ENCODE measurements at regions not wholly inside any gene's neighbourhood (a gene's known extent, or its start where the extent isn't known, plus 50 kb on each side); places are given as distances from the start of the nearest gene placed in this dataset.

GRCh38 chr14:26395726-26396125 lies 202.1 kb downstream of the NOVA1 start:
- no peak for DNase-seq (ENCODE audit: low read depth)
- H3K4me3 ChIP-seq (ENCODE audit: low read length): no peak overlapping the region
- TF ChIP-seq CTCF (IDR thresholded peaks at IDR 0.05; ENCODE audit: insufficient read depth, low read depth, low read length, missing control alignments): no peak

GRCh38 chr14:26394150-26394810 lies 203.6 kb downstream of the NOVA1 start:
- TF ChIP-seq CTCF (IDR thresholded peaks at IDR 0.05; ENCODE audit: insufficient read depth, low read depth, low read length, missing control alignments): peak; percentile 45
- DNase-seq (ENCODE audit: low read depth): peak; percentile 65
- no peak overlapping the region for H3K4me3 ChIP-seq (ENCODE audit: low read length)

GRCh38 chr14:26392498-26392897 lies 205.3 kb downstream of the NOVA1 start:
- no peak overlapping the region for H3K4me3 ChIP-seq (ENCODE audit: low read length)
- DNase-seq (ENCODE audit: low read depth): no peak
- no peak for TF ChIP-seq CTCF (IDR thresholded peaks at IDR 0.05; ENCODE audit: insufficient read depth, low read depth, low read length, missing control alignments)

GRCh38 chr14:26389646-26390508 lies 208.0 kb downstream of the NOVA1 start:
- no peak for TF ChIP-seq CTCF (IDR thresholded peaks at IDR 0.05; ENCODE audit: insufficient read depth, low read depth, low read length, missing control alignments)
- no peak overlapping the region for H3K4me3 ChIP-seq (ENCODE audit: low read length)
- DNase-seq (ENCODE audit: low read depth): peak; percentile 46

GRCh38 chr14:26385310-26385709 lies 212.5 kb downstream of the NOVA1 start:
- DNase-seq (ENCODE audit: low read depth): no peak
- TF ChIP-seq CTCF (IDR thresholded peaks at IDR 0.05; ENCODE audit: insufficient read depth, low read depth, low read length, missing control alignments): no peak
- H3K4me3 ChIP-seq (ENCODE audit: low read length): no peak overlapping the region

GRCh38 chr14:26382901-26383685 lies 214.7 kb downstream of the NOVA1 start:
- H3K4me3 ChIP-seq (ENCODE audit: low read length): no peak overlapping the region
- no peak for TF ChIP-seq CTCF (IDR thresholded peaks at IDR 0.05; ENCODE audit: insufficient read depth, low read depth, low read length, missing control alignments)
- no peak for DNase-seq (ENCODE audit: low read depth)

Data from epithelial cell of esophagus (primary cell).